CD4-positive, alpha-beta memory T cell (primary cell): ENCODE measurements at regions not wholly inside any gene's neighbourhood (a gene's known extent, or its start where the extent isn't known, plus 50 kb on each side); places are given as distances from the start of the nearest gene placed in this dataset.

Experiments used
- CTCF ChIA-PET: fragments of 350-600 bp; sonication (Branson Sonifier 250); formaldehyde crosslinking; loops from one replicate; lab custom pipeline; 2021; ENCODE audit warnings: inconsistent platforms; ENCODE audit not compliant: partially characterized antibody; lab: Charles Lee
- POLR2A ChIA-PET: fragments of 350-600 bp; sonication (Branson Sonifier 250); formaldehyde crosslinking; loops from one replicate; lab custom pipeline; 2021; ENCODE audit not compliant: partially characterized antibody; lab: Charles Lee
- DNase-seq, 5 donors: peaks; one replicate each; pipeline versions ENCODE4 v3.0.0 to v3.0.0-alpha.2; 2020 to 2022; ENCODE audit warnings: mixed read lengths in 1 of 5
- H3K27ac ChIP-seq: one replicate; pipeline ENCODE4 v1.7.0; 2013; ENCODE audit warnings: low read depth, low read length
- H3K27me3 ChIP-seq: 2 replicates; pipeline ENCODE4 v1.7.0; 2013; ENCODE audit warnings: mild to moderate bottlenecking, low read length, moderate library complexity; ENCODE audit not compliant: insufficient read depth
- H3K36me3 ChIP-seq: 2 replicates; pipeline ENCODE4 v1.7.0; 2013; ENCODE audit warnings: mild to moderate bottlenecking, low read length, moderate library complexity; ENCODE audit not compliant: insufficient read depth
- H3K4me1 ChIP-seq: 2 replicates; pipeline ENCODE4 v1.7.0; 2013; ENCODE audit warnings: mild to moderate bottlenecking, low read length, moderate library complexity; ENCODE audit not compliant: insufficient read depth
- H3K4me3 ChIP-seq, 2 donors: one replicate each; pipeline ENCODE4 v1.7.0; 2013; ENCODE audit warnings: low read length in 2 of 2, mild to moderate bottlenecking in 1 of 2
- H3K9me3 ChIP-seq, 2 donors: one replicate each; pipeline ENCODE4 v1.7.0; 2013; ENCODE audit warnings: low read length in 2 of 2, control low read depth in 1 of 2; ENCODE audit not compliant: control insufficient read depth in 1 of 2
- H3K27ac Mint-ChIP-seq, 7 donors: one replicate each; pipeline ENCODE4 v1.8.0; 2020 to 2021; ENCODE audit warnings: mixed read lengths in 7 of 7, mild to moderate bottlenecking in 6 of 7, inconsistent platforms in 3 of 7, moderate library complexity in 3 of 7
- H3K27me3 Mint-ChIP-seq, 2 donors: one replicate each; pipeline ENCODE4 v1.8.0; 2020 to 2021; ENCODE audit warnings: mixed read lengths in 2 of 2
- H3K36me3 Mint-ChIP-seq, 2 donors: one replicate each; pipeline ENCODE4 v1.8.0; 2020 to 2021; ENCODE audit warnings: mixed read lengths in 2 of 2, inconsistent platforms in 1 of 2, mild to moderate bottlenecking in 1 of 2
- H3K4me1 Mint-ChIP-seq, 4 donors: one replicate each; pipeline ENCODE4 v1.8.0; 2020 to 2021; ENCODE audit warnings: mixed read lengths in 4 of 4, mild to moderate bottlenecking in 1 of 4
- H3K4me3 Mint-ChIP-seq, 8 donors: one replicate each; pipeline ENCODE4 v1.8.0; 2020 to 2021; ENCODE audit warnings: mixed read lengths in 8 of 8, mild to moderate bottlenecking in 7 of 8, moderate library complexity in 6 of 8, inconsistent platforms in 3 of 8
- H3K9me3 Mint-ChIP-seq, 8 donors: one replicate each; pipeline ENCODE4 v1.8.0; 2020 to 2021; ENCODE audit warnings: mixed read lengths in 8 of 8, mild to moderate bottlenecking in 5 of 8, inconsistent platforms in 3 of 8, moderate library complexity in 1 of 8
- intact Hi-C: fragments of 100-400 bp; cut with micrococcal nuclease; formaldehyde crosslinking; loops from one replicate; pipeline ENCODE4 v1.15.1; 2023

DNA sequence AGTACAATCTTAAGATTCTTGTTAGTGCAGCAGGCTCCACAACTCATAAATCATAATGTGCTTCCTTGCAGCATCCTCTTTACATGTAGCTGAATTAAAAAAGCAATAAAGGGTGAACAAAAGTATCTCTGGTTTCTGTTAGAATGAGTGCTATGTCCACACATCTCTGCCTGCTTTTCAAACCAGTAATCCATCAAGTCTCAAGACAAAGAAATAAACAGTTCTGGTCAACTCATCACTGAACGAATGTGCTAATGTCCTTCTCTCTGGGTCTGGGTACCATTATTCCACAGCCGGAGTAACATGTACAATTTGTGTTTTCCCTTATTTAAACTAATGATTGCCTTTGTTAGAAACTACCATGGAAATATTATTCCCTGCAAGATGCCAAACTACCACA is 273.0 kb upstream of the USP15 start:
- Mint-ChIP-seq H3K27me3 (no peaks in the 10 kb centered on the region), H3K4me1 (no peaks in the 10 kb centered on the region), H3K36me3 (no peaks in the 10 kb centered on the region), H3K9me3 (peaks cover 0 to 3% (median under 1%) of the 10 kb centered on the region in 8 donors), H3K27ac (no peak overlapping the region), H3K4me3 (no peak overlapping the region)
- ChIA-PET POLR2A (no interaction called here), CTCF (no interaction called here)
- Histone ChIP-seq H3K27ac (no peak overlapping the region), H3K4me1 (no peaks in the 10 kb centered on the region), H3K36me3 (no peaks in the 10 kb centered on the region), H3K9me3 (no peaks in the 10 kb centered on the region), H3K4me3 (no peak overlapping the region), H3K27me3 (no peaks in the 10 kb centered on the region)
- intact Hi-C loops = no loop called here
- DNase-seq = no peak

DNA sequence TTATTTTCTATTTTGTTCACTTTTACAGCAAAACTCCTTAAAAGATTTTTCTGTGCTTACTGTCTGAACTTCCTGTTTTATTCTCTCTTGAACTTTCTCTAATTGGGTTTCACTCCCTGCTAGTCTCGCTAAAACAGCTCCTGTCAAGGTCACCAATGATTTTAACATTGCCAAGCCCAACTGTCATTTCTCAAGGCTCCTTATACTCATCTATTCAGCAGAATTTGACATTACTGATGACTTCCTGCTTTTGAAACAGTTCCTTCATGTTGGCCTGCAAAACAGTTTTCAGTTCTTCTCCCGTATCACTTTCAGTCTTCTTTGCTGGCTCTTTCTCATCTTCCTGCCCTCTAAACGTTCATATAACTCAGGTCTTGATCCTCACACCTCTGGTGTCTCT is 268.5 kb upstream of the USP15 start:
- no peak overlapping the region for H3K27ac ChIP-seq
- no peaks in the 10 kb centered on the region for H3K4me1 ChIP-seq
- Mint-ChIP-seq H3K4me1 (no peaks in the 10 kb centered on the region), H3K27ac (no peak overlapping the region), H3K9me3 (peaks cover 0 to 2% (median 0%) of the 10 kb centered on the region in 8 donors), H3K36me3 (no peaks in the 10 kb centered on the region), H3K4me3 (no peak overlapping the region), H3K27me3 (no peaks in the 10 kb centered on the region)
- no peaks in the 10 kb centered on the region for H3K36me3 ChIP-seq
- intact Hi-C loops = no loop called here
- no peaks in the 10 kb centered on the region for H3K9me3 ChIP-seq
- H3K27me3 ChIP-seq = no peaks in the 10 kb centered on the region
- ChIA-PET CTCF (no interaction called here), POLR2A (no interaction called here)
- no peak overlapping the region for H3K4me3 ChIP-seq
- DNase-seq = no peak

DNA sequence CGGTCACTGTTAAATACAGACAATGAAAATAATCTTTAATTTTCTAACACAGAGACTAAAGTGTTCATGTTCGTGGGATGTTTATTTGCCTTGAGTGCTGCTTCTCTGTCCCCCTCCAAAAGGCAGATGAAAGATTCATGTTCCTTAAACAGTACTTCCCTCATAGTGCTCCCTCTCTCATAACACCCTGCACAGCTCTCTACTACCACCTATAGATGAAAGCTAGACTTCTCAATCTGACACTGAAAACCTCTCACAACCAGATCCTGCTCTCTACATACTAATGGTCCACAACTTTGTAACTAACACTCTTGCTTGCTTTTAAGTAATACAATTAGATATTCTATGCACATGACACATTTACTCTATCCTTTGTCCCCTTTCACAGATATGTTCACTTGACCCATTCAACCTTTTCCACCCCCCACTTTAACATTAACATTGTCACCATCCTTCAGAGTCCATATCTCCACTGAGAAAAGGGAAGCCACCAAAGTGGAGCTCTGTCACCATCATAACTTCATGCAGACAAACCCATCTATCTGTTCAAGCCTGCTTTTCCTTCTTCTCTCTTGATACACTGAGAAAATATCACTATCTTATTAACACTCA is 266.4 kb upstream of the USP15 start:
- H3K36me3 Mint-ChIP-seq = no peaks in the 10 kb centered on the region
- intact Hi-C loops = no loop called here
- no peak overlapping the region for H3K4me3 Mint-ChIP-seq
- Histone ChIP-seq H3K9me3 (no peaks in the 10 kb centered on the region), H3K4me3 (no peak overlapping the region), H3K36me3 (no peaks in the 10 kb centered on the region), H3K27me3 (no peaks in the 10 kb centered on the region), H3K4me1 (no peaks in the 10 kb centered on the region), H3K27ac (no peak overlapping the region)
- H3K27ac Mint-ChIP-seq = no peak overlapping the region
- H3K27me3 Mint-ChIP-seq = peaks cover 2 to 4% of the 10 kb centered on the region in 2 donors
- CTCF ChIA-PET = no interaction called here
- peaks cover 0 to 2% (median 0%) of the 10 kb centered on the region in 8 donors for H3K9me3 Mint-ChIP-seq
- DNase-seq = peak in 1 of 5 donors; percentile 10
- POLR2A ChIA-PET = no interaction called here
- H3K4me1 Mint-ChIP-seq = no peaks in the 10 kb centered on the region

DNA sequence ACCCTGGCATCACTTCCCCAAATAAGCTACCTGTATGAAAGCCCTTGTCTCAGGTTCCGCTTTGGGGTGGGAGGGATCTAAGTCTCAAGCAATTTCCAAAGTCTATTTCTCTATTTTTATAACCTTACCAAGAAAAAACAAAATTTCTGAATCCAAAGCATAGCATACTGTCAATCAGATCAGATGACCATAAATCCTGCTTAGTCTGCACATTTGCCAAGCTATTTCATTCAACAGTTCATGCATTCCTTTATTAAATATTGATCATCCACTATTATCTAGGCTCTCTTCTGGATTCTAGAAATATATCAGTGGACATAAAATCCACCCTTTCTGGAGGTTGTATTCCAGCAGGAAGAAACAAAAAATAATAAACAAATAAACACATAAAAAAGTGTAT is 263.5 kb upstream of the USP15 start:
- peaks cover 0 to 2% (median 0%) of the 10 kb centered on the region in 8 donors for H3K9me3 Mint-ChIP-seq
- no peak for DNase-seq
- H3K4me1 Mint-ChIP-seq = no peaks in the 10 kb centered on the region
- H3K27me3 Mint-ChIP-seq = peaks cover 2 to 4% of the 10 kb centered on the region in 2 donors
- H3K4me3 Mint-ChIP-seq = no peak overlapping the region
- Histone ChIP-seq H3K9me3 (no peaks in the 10 kb centered on the region), H3K36me3 (no peaks in the 10 kb centered on the region), H3K4me1 (no peaks in the 10 kb centered on the region), H3K27me3 (no peaks in the 10 kb centered on the region), H3K4me3 (no peak overlapping the region), H3K27ac (no peak overlapping the region)
- ChIA-PET POLR2A (no interaction called here), CTCF (no interaction called here)
- H3K36me3 Mint-ChIP-seq = no peaks in the 10 kb centered on the region
- intact Hi-C loops = no loop called here
- H3K27ac Mint-ChIP-seq = no peak overlapping the region

- no peaks in the 10 kb centered on the region for H3K36me3 ChIP-seq
- no peaks in the 10 kb centered on the region for H3K27me3 ChIP-seq
- ChIA-PET POLR2A (no interaction called here), CTCF (no interaction called here)
- H3K9me3 ChIP-seq = no peaks in the 10 kb centered on the region
- intact Hi-C loops = no loop called here
- H3K27ac ChIP-seq = no peak overlapping the region
- H3K36me3 Mint-ChIP-seq = no peaks in the 10 kb centered on the region
- no peaks in the 10 kb centered on the region for H3K4me1 ChIP-seq
- no peak overlapping the region for H3K27ac Mint-ChIP-seq
- H3K4me3 ChIP-seq = no peak overlapping the region
- H3K27me3 Mint-ChIP-seq = peaks cover 2 to 4% of the 10 kb centered on the region in 2 donors
- DNase-seq = no peak
- peaks cover 0 to 2% (median 0%) of the 10 kb centered on the region in 8 donors for H3K9me3 Mint-ChIP-seq
- H3K4me3 Mint-ChIP-seq = no peak overlapping the region
- no peaks in the 10 kb centered on the region for H3K4me1 Mint-ChIP-seq
Observed at GRCh38 chr12:61998791-61999190, 261.4 kb upstream of the USP15 start.

DNA sequence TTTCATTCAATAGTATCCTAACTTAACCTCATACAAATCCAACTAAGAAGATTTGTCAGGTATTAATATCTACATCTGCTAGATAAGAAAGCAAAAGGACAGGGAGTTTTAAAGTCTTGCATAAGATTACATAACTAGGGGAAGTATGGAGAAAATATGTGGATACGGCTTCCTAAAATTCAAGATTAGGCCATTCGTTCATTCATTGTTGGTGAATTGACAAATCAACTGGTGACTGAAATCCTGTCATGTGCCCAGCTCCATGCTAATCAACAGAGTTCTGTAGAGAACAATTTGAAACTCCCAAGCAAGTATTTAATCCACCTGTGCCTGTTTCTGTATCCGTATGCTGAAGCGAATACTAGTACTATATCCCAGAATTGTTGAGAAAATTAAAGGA is 260.9 kb upstream of the USP15 start:
- H3K4me3 ChIP-seq = no peak overlapping the region
- peaks cover 0 to 2% (median 0%) of the 10 kb centered on the region in 8 donors for H3K9me3 Mint-ChIP-seq
- no peak for DNase-seq
- H3K36me3 ChIP-seq = no peaks in the 10 kb centered on the region
- no peak overlapping the region for H3K27ac Mint-ChIP-seq
- H3K4me1 Mint-ChIP-seq = no peaks in the 10 kb centered on the region
- no peaks in the 10 kb centered on the region for H3K27me3 ChIP-seq
- H3K27ac ChIP-seq = no peak overlapping the region
- intact Hi-C loops = no loop called here
- no peak overlapping the region for H3K4me3 Mint-ChIP-seq
- CTCF ChIA-PET = no interaction called here
- H3K9me3 ChIP-seq = no peaks in the 10 kb centered on the region
- no peaks in the 10 kb centered on the region for H3K4me1 ChIP-seq
- POLR2A ChIA-PET = no interaction called here
- H3K36me3 Mint-ChIP-seq = no peaks in the 10 kb centered on the region
- H3K27me3 Mint-ChIP-seq = peaks cover 2 to 4% of the 10 kb centered on the region in 2 donors

DNA sequence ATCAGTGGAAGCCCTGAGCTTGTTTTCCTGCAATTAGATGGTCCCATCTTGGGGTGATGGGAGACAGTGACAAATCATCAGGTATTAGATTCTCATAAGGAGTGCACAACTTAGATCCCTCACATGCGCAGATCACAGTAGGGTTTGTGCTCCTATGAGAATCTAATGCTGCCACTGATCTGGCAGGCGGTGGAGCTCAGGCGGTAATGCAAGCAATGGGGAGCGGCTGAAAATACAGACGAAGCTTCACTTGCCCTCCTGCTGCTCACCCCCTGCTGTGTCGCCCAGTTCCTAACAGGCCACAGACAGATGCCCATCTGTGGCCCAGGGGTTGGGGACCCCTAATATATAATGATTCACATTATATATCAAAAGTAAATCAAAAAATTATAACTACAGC is 258.8 kb upstream of the USP15 start:
- CTCF ChIA-PET = no interaction called here
- peaks cover 2 to 6% of the 10 kb centered on the region in 2 donors for H3K27me3 Mint-ChIP-seq

More for the DNA sequence above, 258.8 kb upstream of the USP15 start:
- Mint-ChIP-seq H3K36me3 (no peaks in the 10 kb centered on the region), H3K9me3 (peaks cover 0 to 2% (median 0%) of the 10 kb centered on the region in 8 donors), H3K27ac (no peak overlapping the region), H3K4me3 (no peak overlapping the region), H3K4me1 (no peaks in the 10 kb centered on the region)
- no peaks in the 10 kb centered on the region for H3K36me3 ChIP-seq
- H3K4me1 ChIP-seq = no peaks in the 10 kb centered on the region
- H3K9me3 ChIP-seq = no peaks in the 10 kb centered on the region
- H3K27me3 ChIP-seq = no peaks in the 10 kb centered on the region
- POLR2A ChIA-PET = no interaction called here
- DNase-seq = no peak
- H3K4me3 ChIP-seq = no peak overlapping the region
- no peak overlapping the region for H3K27ac ChIP-seq
- intact Hi-C loops = loop anchor here (10.0 kb wide), 1 partner anchor 347 kb away; no protein-coding TSS in a partner anchor
